ENCODE measurements at regions not wholly inside any gene's neighbourhood (a gene's known extent, or its start where the extent isn't known, plus 50 kb on each side); places are given as distances from the start of the nearest gene placed in this dataset.

DNA sequence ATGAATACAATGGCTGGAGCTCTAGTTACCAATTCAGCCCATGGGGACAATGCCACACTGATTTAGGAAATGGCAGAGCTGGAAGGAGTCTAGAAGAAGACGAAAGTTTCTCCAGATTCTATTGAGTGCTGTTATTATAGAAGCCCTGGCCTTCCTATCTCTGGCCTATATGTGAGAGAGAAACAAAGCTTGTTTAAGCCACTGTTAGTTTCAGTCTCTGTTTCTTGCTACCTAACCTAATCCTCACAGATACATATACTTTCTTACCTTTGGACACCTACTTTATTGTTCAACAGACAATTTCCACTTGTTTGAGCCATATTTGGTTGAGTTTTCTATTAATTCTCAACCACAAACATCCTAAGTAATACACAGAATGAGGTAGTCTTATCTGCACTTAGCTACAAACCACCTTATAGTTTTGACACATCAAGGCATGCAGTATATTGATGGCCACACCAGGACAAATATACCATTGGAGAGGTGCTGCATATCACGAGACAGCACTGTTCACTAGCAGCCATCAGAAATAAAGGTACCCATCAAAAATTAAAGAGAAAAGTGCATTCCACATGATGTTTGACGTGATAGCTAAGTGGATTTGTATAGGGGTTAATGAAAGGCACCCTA lies 190.2 kb downstream of the SMIM20 start:
- Histone ChIP-seq H2AFZ (ENCODE audit: low read length) (no peak overlapping the region), H3K27me3 (ENCODE audit: insufficient read depth, low read length) (no peaks in the 10 kb centered on the region), H3K4me2 (ENCODE audit: low read length) (no peak overlapping the region), H3K36me3 (ENCODE audit: insufficient read depth, low read length) (no peaks in the 10 kb centered on the region), H3K9me2 (ENCODE audit: low read depth, low read length) (no peaks in the 10 kb centered on the region), H3K79me2 (ENCODE audit: insufficient read depth, low read length) (no peaks in the 10 kb centered on the region), H3K4me1 (ENCODE audit: insufficient read depth, low read length, severe bottlenecking) (no peaks in the 10 kb centered on the region), H4K20me1 (ENCODE audit: insufficient read depth, low read length) (no peaks in the 10 kb centered on the region), H3K4me3 (ENCODE audit: low read depth, low read length, poor library complexity, severe bottlenecking) (no peak overlapping the region), H3F3A (ENCODE audit: insufficient read depth, low read length) (no peaks in the 10 kb centered on the region), H3K9ac (ENCODE audit: low read length) (no peak overlapping the region), H3K9me3 (ENCODE audit: low read length) (no peaks in the 10 kb centered on the region), H3K27ac (ENCODE audit: low read depth, low read length, poor library complexity, severe bottlenecking) (no peak overlapping the region)
- no peak for TF ChIP-seq EZH2 (IDR thresholded peaks at IDR 0.05; ENCODE audit: borderline replicate concordance, low read length)
- TF ChIP-seq, protein P1, sequence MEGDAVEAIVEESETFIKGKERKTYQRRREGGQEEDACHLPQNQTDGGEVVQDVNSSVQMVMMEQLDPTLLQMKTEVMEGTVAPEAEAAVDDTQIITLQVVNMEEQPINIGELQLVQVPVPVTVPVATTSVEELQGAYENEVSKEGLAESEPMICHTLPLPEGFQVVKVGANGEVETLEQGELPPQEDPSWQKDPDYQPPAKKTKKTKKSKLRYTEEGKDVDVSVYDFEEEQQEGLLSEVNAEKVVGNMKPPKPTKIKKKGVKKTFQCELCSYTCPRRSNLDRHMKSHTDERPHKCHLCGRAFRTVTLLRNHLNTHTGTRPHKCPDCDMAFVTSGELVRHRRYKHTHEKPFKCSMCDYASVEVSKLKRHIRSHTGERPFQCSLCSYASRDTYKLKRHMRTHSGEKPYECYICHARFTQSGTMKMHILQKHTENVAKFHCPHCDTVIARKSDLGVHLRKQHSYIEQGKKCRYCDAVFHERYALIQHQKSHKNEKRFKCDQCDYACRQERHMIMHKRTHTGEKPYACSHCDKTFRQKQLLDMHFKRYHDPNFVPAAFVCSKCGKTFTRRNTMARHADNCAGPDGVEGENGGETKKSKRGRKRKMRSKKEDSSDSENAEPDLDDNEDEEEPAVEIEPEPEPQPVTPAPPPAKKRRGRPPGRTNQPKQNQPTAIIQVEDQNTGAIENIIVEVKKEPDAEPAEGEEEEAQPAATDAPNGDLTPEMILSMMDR (IDR thresholded peaks at IDR 0.05; ENCODE audit: low read length) = no peak

DNA sequence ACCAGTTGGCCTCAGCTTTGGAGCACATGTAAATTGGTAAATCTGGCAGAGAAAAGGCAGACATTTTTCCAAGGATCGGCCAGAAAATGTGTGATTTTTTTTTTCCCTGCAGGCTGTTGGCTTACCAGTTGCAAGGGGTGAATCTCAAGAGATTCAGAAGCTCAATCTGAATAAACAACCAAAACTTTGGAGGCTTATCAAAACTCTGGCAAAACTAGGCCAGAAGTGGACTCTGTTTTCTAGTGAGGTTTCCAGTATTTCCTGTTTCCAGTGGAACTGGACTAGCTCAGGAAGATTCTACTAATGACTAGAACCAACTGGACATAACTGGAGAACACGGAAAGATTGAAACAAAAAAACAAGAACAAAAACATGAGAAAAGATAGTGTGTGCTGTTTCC lies 191.3 kb downstream of the SMIM20 start:
- H4K20me1 ChIP-seq (ENCODE audit: insufficient read depth, low read length) = no peaks in the 10 kb centered on the region
- no peak overlapping the region for H2AFZ ChIP-seq (ENCODE audit: low read length)
- no peaks in the 10 kb centered on the region for H3K27me3 ChIP-seq (ENCODE audit: insufficient read depth, low read length)
- H3K9me2 ChIP-seq (ENCODE audit: low read depth, low read length) = no peaks in the 10 kb centered on the region
- no peak overlapping the region for H3K9ac ChIP-seq (ENCODE audit: low read length)
- H3K79me2 ChIP-seq (ENCODE audit: insufficient read depth, low read length) = no peaks in the 10 kb centered on the region
- no peaks in the 10 kb centered on the region for H3K4me1 ChIP-seq (ENCODE audit: insufficient read depth, low read length, severe bottlenecking)
- no peaks in the 10 kb centered on the region for H3K9me3 ChIP-seq (ENCODE audit: low read length)
- no peak overlapping the region for H3K27ac ChIP-seq (ENCODE audit: low read depth, low read length, poor library complexity, severe bottlenecking)
- no peaks in the 10 kb centered on the region for H3K36me3 ChIP-seq (ENCODE audit: insufficient read depth, low read length)
- no peak overlapping the region for H3K4me3 ChIP-seq (ENCODE audit: low read depth, low read length, poor library complexity, severe bottlenecking)
- no peak overlapping the region for H3K4me2 ChIP-seq (ENCODE audit: low read length)
- no peak for TF ChIP-seq EZH2 (IDR thresholded peaks at IDR 0.05; ENCODE audit: borderline replicate concordance, low read length)
- TF ChIP-seq, protein P1 (IDR thresholded peaks at IDR 0.05; ENCODE audit: low read length) = no peak
- H3F3A ChIP-seq (ENCODE audit: insufficient read depth, low read length) = no peaks in the 10 kb centered on the region

DNA sequence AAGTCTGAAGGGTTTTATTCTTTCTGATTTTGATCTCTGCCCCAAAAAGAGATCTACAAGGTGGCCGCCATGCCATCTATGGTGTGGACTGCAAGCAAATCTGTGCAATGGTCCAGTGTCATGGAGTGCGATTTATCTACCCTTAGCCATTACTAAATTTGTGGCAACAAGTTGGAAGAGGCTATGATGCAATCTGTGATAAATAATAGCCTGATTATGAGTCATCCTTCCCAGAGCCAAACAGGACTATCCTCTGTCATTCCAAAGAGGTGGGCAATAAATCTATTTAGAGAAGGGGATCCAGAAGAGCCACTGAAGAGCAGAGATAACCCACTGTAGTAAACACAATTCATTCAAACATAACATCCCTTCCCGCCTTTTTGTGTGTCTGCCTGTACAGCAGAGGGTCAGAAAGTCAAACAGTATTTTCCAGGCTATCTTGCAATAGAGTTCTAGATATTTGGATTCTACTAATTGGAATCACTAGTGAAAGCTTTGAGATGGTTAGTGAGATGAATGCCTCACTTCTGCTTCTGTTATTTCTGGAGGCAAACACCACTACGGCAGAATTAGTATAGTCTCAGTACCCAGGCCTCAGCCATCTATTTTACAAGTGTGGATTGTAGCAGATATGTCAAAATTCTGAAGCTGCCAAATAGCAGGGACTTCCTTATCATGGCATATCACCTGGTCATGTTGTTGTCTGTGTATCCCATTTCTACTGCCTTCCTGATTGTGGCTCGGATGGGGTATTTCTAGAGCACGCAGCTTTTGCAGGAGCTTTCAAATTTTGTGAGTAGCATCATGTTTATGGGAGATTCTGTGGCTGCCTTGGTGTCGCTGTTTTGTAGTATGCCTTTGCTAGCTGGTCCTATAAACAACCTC lies 192.0 kb downstream of the SMIM20 start:
- Histone ChIP-seq H3K79me2 (ENCODE audit: insufficient read depth, low read length) (no peaks in the 10 kb centered on the region), H3K4me3 (ENCODE audit: low read depth, low read length, poor library complexity, severe bottlenecking) (no peak overlapping the region), H3K4me2 (ENCODE audit: low read length) (no peak overlapping the region), H3K4me1 (ENCODE audit: insufficient read depth, low read length, severe bottlenecking) (no peaks in the 10 kb centered on the region), H3F3A (ENCODE audit: insufficient read depth, low read length) (no peaks in the 10 kb centered on the region), H3K9me3 (ENCODE audit: low read length) (no peaks in the 10 kb centered on the region), H4K20me1 (ENCODE audit: insufficient read depth, low read length) (no peaks in the 10 kb centered on the region), H3K27me3 (ENCODE audit: insufficient read depth, low read length) (no peaks in the 10 kb centered on the region), H3K27ac (ENCODE audit: low read depth, low read length, poor library complexity, severe bottlenecking) (no peak overlapping the region), H3K9ac (ENCODE audit: low read length) (no peak overlapping the region), H3K9me2 (ENCODE audit: low read depth, low read length) (no peaks in the 10 kb centered on the region), H3K36me3 (ENCODE audit: insufficient read depth, low read length) (no peaks in the 10 kb centered on the region), H2AFZ (ENCODE audit: low read length) (no peak overlapping the region)
- TF ChIP-seq EZH2 (IDR thresholded peaks at IDR 0.05; ENCODE audit: borderline replicate concordance, low read length) = no peak
- TF ChIP-seq, protein P1 (IDR thresholded peaks at IDR 0.05; ENCODE audit: low read length) = no peak

All from OCI-LY1 (cell line).